Activated T-cell treated with anti-CD3 and anti-CD28 coated beads for 1 hour (primary cell): ENCODE measurements at regions not wholly inside any gene's neighbourhood (a gene's known extent, or its start where the extent isn't known, plus 50 kb on each side); places are given as distances from the start of the nearest gene placed in this dataset.
"Not testable (repeated sequence)": the region's sequence is repeated elsewhere in the genome, so short reads cannot be mapped to it uniquely, and the experiment has no call there.

Experiments used
- DNase-seq: peaks from one replicate; pipeline ENCODE4 v3.0.0-alpha.2; 2020; ENCODE audit warnings: low read depth

DNA sequence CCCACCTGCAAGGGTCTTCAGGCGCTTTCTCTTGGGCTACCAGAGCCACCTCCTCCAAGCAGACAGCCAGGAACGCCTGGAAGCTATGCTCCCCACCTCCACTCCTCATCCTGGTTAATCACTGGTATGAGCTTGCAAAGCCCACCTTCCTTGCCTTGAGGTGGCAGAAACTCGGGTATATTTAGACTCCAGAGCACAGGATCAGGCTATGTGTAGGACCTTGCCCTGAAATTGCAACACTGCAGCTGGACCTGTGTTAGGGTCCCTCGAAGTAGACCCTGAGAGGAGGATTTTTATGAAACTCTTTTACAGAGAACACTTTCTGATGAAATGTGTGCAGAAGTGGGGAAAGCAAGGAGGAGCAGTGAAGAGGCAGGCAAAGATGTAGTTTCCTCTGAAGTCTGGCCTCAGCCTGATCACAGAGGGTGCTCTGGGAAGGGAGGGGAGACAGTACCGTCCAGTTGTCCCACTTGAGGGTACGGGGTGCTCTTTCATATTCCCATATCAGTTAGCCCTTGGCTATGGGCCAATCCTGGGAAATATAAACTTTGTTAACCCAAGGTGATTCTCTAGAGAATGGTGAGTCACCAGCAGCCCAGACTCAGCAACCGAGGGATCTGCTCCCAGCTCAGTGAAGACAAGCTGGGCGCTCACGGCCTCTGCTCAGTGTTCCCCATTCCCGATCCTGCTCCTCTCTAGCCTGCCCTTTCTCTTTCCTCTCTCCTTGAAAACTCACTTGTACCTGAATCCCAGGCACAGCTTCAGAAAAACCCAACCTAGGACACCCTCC lies 157.9 kb downstream of the UQCRFS1 start:
- no peak for DNase-seq

- no peak for DNase-seq
These were observed 164.1 kb downstream of the UQCRFS1 start for GRCh38 chr19:29048873-29049272.

DNA sequence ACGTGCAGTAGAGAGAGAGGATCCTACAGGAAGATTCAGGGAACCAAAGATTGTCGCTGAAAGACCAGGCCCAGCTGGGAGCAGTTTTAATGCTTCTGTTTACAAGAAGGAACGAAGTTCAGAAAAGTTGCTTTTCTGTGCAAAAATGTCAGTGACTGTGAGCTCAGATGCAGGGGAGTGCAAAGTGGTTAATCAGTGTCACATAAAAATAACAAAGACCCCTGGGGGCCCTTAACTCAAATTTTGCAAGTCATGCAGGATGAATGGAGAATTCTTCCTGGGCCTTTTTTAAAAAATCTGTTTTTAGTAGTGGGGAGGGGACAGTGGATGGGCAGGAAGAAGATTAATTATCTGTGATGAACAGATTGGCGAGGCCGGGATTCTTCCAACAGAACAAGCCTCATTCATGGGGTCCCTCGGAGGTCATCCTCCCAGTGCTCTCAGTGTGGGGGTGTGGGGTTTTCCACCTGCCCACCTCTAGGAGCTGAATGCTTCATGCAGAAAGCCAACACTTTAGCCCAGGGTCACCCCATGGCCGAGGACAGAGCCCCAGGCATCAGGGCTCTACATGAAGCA lies 167.2 kb downstream of the UQCRFS1 start:
- no peak for DNase-seq

- no peak for DNase-seq
These were observed 168.9 kb downstream of the UQCRFS1 start for GRCh38 chr19:29044037-29044436.

GRCh38 chr19:29042450-29042849 lies 170.5 kb downstream of the UQCRFS1 start:
- DNase-seq: no peak

DNA sequence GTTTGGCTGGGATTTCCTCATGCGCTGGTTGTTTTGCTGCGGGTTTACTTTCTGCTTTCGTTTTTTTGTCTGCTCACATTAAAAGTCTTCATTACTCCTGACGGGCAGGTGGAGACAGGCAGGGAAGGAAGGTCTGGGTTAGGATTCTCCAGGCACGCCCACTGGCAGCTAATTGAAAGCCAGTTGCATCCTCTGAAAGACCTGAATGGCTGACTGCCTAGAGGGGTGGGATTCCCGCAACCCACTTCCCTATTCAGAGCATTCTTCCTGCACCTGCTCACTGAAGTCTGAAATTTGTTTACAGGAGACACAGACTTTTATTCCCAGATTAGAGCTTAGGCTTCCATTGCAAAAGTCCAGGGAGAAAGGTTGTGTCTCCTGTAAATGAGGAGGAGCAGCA lies 172.0 kb downstream of the UQCRFS1 start:
- no peak for DNase-seq

GRCh38 chr19:29040292-29040691 lies 172.7 kb downstream of the UQCRFS1 start:
- DNase-seq: no peak

- DNase-seq: not testable (repeated sequence)
These were observed 173.9 kb downstream of the UQCRFS1 start for GRCh38 chr19:29039036-29039435.

DNA sequence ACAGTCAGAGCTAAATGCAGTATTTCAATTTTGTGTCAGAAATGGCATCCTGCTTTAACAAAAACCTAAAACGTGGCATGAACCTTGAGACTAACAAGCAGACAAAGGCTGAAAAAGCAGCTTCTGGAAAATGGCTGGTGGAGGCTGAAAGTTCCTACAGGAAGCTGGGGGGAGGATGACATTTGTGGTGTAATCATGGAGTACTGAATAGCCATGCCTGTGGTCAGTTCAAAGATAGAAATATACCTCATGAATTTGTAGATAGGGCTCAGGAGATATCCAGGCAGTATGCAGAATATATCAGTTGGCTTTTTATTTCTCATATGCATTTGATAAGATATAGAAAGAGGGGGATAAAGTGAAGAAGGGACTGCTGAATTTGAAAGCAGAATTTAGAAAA lies 181.7 kb downstream of the UQCRFS1 start:
- DNase-seq: no peak

- no peak for DNase-seq
These were observed 183.5 kb downstream of the UQCRFS1 start for GRCh38 chr19:29029268-29029958.

- no peak for DNase-seq
These were observed 190.4 kb downstream of the UQCRFS1 start for GRCh38 chr19:29022599-29022998.

DNA sequence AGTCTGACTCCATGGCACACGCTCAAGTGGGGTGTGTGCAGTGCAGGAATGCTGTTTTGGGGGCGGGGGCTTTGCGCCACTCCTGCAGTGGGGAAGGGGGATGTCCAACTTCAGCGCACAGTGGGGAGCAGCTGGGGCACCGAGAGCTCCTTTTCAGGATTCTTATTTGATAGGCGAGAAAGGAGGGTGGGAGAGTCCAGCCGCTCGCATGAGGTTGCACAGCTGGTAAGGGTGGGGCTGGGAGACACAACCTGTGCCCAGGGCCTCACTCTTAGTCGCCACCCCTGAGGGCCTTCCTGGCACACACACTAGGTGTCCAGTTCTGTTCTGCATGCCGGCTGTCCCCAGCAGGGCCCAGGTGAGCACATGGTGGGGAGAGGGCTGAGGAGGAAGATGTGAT lies 190.8 kb downstream of the UQCRFS1 start:
- DNase-seq: no peak

DNA sequence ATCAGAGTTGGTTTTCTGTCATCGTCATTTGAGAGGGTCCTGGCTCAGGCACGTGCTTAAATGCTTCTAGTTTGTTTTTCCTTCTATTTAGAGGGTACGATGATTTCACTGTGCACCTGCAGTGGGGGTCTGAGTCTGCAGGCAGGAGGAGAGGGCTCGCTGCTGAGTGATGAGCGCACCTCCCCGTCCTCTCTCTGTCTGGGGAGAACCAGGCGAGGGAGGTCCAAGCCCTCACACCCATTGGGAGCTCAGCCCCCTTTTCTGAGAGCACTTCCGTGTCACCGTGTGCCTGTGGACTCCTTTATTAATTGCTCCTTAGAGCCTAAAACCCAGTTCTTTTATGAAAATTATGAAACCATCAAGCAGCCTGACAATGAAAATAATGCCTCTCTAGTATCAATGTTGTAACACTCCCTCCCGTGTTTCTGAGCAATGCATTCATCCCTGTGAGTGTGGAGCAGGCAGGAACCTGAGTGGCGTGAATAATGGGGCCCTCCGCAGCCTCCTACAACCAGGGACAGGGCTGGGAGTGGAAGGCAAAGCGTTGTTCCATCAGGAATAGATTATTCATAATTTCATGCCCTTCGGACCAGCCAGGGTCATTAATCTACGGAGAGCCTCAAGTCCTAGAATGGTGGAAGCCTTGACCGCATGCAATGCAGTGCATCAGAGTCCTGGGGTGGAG lies 191.6 kb downstream of the UQCRFS1 start:
- DNase-seq: no peak

- no peak for DNase-seq
These were observed 193.5 kb downstream of the UQCRFS1 start for GRCh38 chr19:29019403-29019802.

DNA sequence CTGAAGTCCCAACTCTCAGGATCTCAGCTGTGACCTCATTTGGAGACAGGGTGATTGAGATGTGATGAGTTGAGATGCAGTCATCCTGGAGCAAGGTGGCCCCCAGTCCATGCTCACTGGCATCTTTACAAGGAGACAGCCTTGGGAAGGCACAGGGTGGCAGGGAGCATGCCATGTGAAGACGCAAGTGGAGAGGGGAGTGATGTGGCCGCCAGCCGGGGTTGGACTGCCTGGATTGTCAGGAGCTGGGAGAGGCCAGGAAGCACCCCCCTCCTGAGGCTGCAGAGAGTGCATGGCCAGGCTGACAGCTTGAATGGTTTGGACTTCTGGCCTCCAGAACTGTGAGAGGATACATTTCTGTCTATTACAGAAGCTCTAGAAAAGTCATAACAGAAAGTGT lies 194.4 kb downstream of the UQCRFS1 start:
- DNase-seq: no peak

DNA sequence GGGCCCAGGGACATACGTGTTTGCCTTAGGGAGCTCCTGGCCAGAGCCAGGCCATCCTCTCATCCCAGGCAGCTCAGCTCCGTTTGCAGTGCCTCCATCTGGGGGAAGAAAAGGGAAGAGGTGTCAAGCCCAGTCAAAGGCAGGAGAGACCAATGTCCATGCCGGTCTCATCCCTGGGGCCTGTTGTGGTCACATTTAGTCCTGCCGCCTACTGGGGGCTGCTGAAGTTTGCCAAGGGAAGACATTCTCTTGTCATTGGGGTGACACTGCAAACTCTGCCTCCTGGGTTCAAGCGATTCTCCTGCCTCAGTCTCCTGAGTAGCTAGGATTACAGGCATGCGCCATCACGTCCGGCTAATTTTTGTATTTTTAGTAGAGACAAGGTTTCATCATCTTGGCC lies 195.2 kb downstream of the UQCRFS1 start:
- no peak for DNase-seq

GRCh38 chr19:29016926-29017760 lies 195.8 kb downstream of the UQCRFS1 start:
- no peak for DNase-seq

DNA sequence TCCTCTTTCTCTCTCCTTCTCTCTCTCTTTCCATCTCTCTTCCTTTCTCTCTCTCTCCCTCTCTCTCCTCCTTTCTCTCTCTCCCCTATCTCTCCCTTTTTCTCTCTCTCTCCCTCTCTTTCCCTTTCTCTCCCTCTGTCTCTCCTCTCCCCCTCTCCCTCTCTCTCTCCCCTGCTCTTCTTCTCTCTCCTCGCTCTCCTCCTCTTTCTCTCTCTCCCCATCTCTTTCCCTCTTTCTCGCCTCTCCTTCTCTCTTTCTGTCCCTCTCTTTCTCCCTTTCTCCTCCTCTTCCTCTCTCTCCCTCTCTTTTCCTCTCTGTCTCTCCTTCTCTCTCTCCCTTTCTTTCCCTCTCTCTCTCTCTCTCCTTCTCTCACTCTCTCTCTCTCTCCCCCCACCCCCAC lies 196.6 kb downstream of the UQCRFS1 start:
- DNase-seq: no peak

GRCh38 chr19:29015569-29015968 lies 197.4 kb downstream of the UQCRFS1 start:
- DNase-seq: no peak

DNA sequence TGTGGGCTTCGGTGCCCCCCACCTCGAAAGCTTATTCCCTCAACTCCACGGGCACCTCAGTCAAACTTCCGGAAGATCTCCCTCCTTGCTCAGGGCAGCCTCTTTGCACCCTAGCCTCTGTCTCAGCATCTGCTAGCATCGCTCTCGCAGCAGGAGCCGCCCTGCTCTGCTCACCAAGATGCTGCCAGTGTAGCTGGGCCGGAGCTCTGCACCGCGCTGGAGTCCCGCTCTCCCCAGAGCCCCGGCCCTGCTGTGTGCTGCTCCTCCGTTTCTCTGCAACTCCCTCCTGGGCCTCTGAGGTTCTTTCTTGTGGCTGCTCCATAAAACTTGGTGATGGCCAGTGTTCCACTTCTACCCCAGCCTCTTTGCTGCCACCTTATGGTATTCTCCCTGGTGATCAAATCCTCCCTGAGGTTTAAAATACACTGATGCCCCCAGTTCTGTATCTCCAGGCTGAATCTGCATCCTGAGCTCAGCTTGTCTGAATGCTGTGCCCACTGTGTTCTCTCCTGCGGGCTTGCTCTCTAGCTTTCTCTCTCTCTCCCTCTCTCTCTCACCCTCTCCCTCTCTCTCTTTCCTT lies 198.0 kb downstream of the UQCRFS1 start:
- no peak for DNase-seq

GRCh38 chr19:29013988-29014387 lies 199.0 kb downstream of the UQCRFS1 start:
- DNase-seq: no peak
